DOHH2 (cell line): ENCODE measurements at regions not wholly inside any gene's neighbourhood (a gene's known extent, or its start where the extent isn't known, plus 50 kb on each side); places are given as distances from the start of the nearest gene placed in this dataset.

ENCODE experiments used
- H3F3A ChIP-seq: fragments of 200-600 bp; sonication (generic), shearing (Covaris generic); 2 replicates; pipeline ENCODE4 v1.6.0; 2016; ENCODE audit warnings: antibody characterized with exemption, mild to moderate bottlenecking; ENCODE audit not compliant: control insufficient read depth, insufficient read depth
- H3K27ac ChIP-seq: fragments of 200-600 bp; sonication (generic); 2 replicates; pipeline ENCODE4 v1.5.1; 2014; ENCODE audit warnings: low read depth, mild to moderate bottlenecking, low read length, moderate library complexity
- H3K27me3 ChIP-seq: fragments of 200-600 bp; sonication (generic); 2 replicates; pipeline ENCODE4 v1.6.1; 2014; ENCODE audit warnings: mild to moderate bottlenecking, low read length, mixed read lengths; ENCODE audit not compliant: control insufficient read depth
- H3K36me3 ChIP-seq: fragments of 200-600 bp; sonication (generic); 2 replicates; pipeline ENCODE4 v1.6.1; 2014; ENCODE audit warnings: mild to moderate bottlenecking, low read length, moderate library complexity, mixed read lengths; ENCODE audit not compliant: control insufficient read depth
- H3K4me1 ChIP-seq: fragments of 200-600 bp; sonication (generic); 2 replicates; pipeline ENCODE4 v1.6.1; 2014; ENCODE audit warnings: mild to moderate bottlenecking, low read length, mixed read lengths; ENCODE audit not compliant: control insufficient read depth
- H3K4me2 ChIP-seq: fragments of 200-600 bp; sonication (generic); 2 replicates; pipeline ENCODE4 v1.6.0; 2014; ENCODE audit warnings: mild to moderate bottlenecking, low read length, moderate library complexity
- H3K4me3 ChIP-seq: fragments of 200-600 bp; sonication (generic); 2 replicates; pipeline ENCODE4 v1.5.1; 2014; ENCODE audit warnings: mild to moderate bottlenecking, low read length, mixed read lengths
- H3K79me2 ChIP-seq: fragments of 200-600 bp; sonication (generic); 2 replicates; pipeline ENCODE4 v1.6.1; 2014; ENCODE audit warnings: mild to moderate bottlenecking, low read length, mixed read lengths; ENCODE audit not compliant: control insufficient read depth
- H3K9me2 ChIP-seq: fragments of 200-600 bp; sonication (generic); replicated peaks from 2 replicates; pipeline ENCODE4 v1.6.1; 2014; ENCODE audit warnings: mild to moderate bottlenecking, low read length, mixed read lengths; ENCODE audit not compliant: control insufficient read depth
- H3K9me3 ChIP-seq: fragments of 200-600 bp; sonication (generic); 2 replicates; pipeline ENCODE4 v1.6.1; 2014; ENCODE audit warnings: antibody characterized with exemption, low read length, mixed read lengths; ENCODE audit not compliant: control insufficient read depth, insufficient read depth
- H4K20me1 ChIP-seq: fragments of 200-600 bp; sonication (generic); 2 replicates; pipeline ENCODE4 v1.6.0; 2014; ENCODE audit warnings: low read depth, mild to moderate bottlenecking, antibody characterized with exemption, low read length, moderate library complexity; ENCODE audit not compliant: control insufficient read depth, insufficient read depth
- EZH2phosphoT487 ChIP-seq: fragments of 200-600 bp; sonication (generic); IDR thresholded peaks from 2 replicates; pipeline ENCODE4 v1.6.1; 2017; ENCODE audit warnings: borderline replicate concordance, mild to moderate bottlenecking, antibody characterized with exemption, low read length, moderate library complexity, mixed read lengths
- TF ChIP-seq, protein P1 (sequence below): fragments of 200-600 bp; sonication (generic); IDR thresholded peaks from one replicate; pipeline ENCODE4 v1.5.1; 2014; ENCODE audit warnings: antibody characterized with exemption, mild to moderate bottlenecking, low read depth, low read length; ENCODE audit not compliant: poor library complexity, severe bottlenecking

DNA sequence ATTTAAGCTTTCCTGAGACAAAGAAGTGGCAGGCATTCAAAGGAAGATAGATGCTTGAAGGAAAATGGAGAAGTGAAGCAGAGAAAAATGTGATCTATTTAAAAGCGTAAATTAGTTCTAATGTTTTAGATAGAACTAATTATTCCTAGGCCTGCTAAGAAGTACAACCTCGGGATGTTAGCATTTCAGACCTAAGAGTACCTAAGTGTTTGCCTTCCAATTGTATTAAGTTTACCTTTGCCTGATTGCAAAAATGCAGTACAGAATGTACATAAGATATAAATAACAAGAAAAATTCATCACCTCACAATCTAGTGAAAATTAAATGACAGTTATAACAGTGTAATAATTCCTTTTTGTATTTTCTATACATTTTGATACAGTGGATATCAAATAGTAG, 71.1 kb upstream of the HNMT start:
- no peaks in the 10 kb centered on the region for H4K20me1 ChIP-seq
- no peaks in the 10 kb centered on the region for H3K9me3 ChIP-seq
- H3K9me2 ChIP-seq, result no peaks in the 10 kb centered on the region
- no peaks in the 10 kb centered on the region for H3K4me1 ChIP-seq
- no peak overlapping the region for H3K4me2 ChIP-seq
- no peak overlapping the region for H3K27ac ChIP-seq
- no peak for TF ChIP-seq EZH2phosphoT487
- TF ChIP-seq, protein P1, sequence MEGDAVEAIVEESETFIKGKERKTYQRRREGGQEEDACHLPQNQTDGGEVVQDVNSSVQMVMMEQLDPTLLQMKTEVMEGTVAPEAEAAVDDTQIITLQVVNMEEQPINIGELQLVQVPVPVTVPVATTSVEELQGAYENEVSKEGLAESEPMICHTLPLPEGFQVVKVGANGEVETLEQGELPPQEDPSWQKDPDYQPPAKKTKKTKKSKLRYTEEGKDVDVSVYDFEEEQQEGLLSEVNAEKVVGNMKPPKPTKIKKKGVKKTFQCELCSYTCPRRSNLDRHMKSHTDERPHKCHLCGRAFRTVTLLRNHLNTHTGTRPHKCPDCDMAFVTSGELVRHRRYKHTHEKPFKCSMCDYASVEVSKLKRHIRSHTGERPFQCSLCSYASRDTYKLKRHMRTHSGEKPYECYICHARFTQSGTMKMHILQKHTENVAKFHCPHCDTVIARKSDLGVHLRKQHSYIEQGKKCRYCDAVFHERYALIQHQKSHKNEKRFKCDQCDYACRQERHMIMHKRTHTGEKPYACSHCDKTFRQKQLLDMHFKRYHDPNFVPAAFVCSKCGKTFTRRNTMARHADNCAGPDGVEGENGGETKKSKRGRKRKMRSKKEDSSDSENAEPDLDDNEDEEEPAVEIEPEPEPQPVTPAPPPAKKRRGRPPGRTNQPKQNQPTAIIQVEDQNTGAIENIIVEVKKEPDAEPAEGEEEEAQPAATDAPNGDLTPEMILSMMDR, result no peak
- H3F3A ChIP-seq, result no peaks in the 10 kb centered on the region
- H3K36me3 ChIP-seq, result no peaks in the 10 kb centered on the region
- H3K79me2 ChIP-seq, result no peaks in the 10 kb centered on the region
- H3K4me3 ChIP-seq, result no peak overlapping the region
- H3K27me3 ChIP-seq, result no peaks in the 10 kb centered on the region

DNA sequence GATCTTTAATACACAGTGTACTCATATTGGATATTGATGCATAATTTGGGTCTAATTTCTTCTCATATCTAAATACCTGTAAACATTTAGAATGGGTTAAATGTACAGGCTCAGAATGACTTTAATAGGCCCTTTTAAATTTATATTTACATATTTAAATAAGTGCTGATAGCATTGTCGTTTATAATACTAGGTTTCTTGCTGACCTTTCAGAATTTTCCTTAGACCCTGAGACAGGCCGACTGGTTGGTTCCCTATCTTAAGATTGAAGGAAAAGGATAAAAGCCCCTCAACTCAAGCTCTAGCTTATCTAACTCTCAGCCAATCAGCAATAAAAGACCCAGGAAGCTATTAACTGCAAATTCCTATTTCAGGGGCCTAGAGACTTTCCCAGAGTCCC, 67.8 kb upstream of the HNMT start:
- Histone ChIP-seq H3K9me2 (no peaks in the 10 kb centered on the region), H3K4me2 (no peak overlapping the region), H3K79me2 (no peaks in the 10 kb centered on the region), H3F3A (no peaks in the 10 kb centered on the region), H3K4me3 (no peak overlapping the region), H3K4me1 (no peaks in the 10 kb centered on the region), H4K20me1 (no peaks in the 10 kb centered on the region), H3K27me3 (no peaks in the 10 kb centered on the region), H3K27ac (no peak overlapping the region), H3K36me3 (no peaks in the 10 kb centered on the region), H3K9me3 (no peaks in the 10 kb centered on the region)
- no peak for TF ChIP-seq EZH2phosphoT487
- TF ChIP-seq, protein P1, result no peak

DNA sequence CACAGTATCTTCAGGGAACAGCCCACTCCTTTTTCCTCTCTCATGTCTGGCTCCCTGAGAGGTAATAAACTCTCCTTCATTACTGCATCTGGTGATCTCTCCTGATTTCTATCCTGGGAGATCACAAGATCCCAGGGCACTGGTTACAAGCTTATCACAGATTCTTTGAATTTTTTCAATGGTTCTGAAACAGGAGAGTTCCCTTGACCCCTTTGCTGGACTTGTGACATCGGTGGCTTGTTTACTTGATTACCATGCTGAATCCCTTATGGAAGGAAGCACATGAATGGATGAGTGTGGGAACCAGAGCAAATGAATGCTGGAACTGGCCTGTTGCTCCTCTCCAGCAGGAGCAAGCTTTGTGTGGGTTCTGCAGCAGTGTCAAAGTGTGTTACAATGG, 67.2 kb upstream of the HNMT start:
- Histone ChIP-seq H3K36me3 (no peaks in the 10 kb centered on the region), H3K4me2 (no peak overlapping the region), H3F3A (no peaks in the 10 kb centered on the region), H3K9me3 (no peaks in the 10 kb centered on the region), H3K27me3 (no peaks in the 10 kb centered on the region), H3K4me1 (no peaks in the 10 kb centered on the region), H3K27ac (no peak overlapping the region), H3K79me2 (no peaks in the 10 kb centered on the region), H4K20me1 (no peaks in the 10 kb centered on the region), H3K9me2 (no peaks in the 10 kb centered on the region), H3K4me3 (no peak overlapping the region)
- TF ChIP-seq, protein P1, result no peak
- TF ChIP-seq EZH2phosphoT487, result no peak
